C4-2B (cell line): ENCODE measurements at regions not wholly inside any gene's neighbourhood (a gene's known extent, or its start where the extent isn't known, plus 50 kb on each side); places are given as distances from the start of the nearest gene placed in this dataset.

Source experiments
- H3K27ac ChIP-seq: fragments of 450-650 bp; 2 replicates; pipeline ENCODE4 v1.5.1; 2017
- ZFX ChIP-seq: fragments of 450-650 bp; IDR thresholded peaks from 2 replicates; pipeline ENCODE4 v1.6.1; 2017
- TF ChIP-seq, protein P1 (sequence below): fragments of 450-650 bp; conservative IDR thresholded peaks from 2 replicates; pipeline ENCODE4 v1.5.1; 2017; ENCODE audit warnings: mild to moderate bottlenecking

GRCh38 chr5:6825678-6826244 is 112.5 kb downstream of the TENT4A start:
- TF ChIP-seq, protein P1, sequence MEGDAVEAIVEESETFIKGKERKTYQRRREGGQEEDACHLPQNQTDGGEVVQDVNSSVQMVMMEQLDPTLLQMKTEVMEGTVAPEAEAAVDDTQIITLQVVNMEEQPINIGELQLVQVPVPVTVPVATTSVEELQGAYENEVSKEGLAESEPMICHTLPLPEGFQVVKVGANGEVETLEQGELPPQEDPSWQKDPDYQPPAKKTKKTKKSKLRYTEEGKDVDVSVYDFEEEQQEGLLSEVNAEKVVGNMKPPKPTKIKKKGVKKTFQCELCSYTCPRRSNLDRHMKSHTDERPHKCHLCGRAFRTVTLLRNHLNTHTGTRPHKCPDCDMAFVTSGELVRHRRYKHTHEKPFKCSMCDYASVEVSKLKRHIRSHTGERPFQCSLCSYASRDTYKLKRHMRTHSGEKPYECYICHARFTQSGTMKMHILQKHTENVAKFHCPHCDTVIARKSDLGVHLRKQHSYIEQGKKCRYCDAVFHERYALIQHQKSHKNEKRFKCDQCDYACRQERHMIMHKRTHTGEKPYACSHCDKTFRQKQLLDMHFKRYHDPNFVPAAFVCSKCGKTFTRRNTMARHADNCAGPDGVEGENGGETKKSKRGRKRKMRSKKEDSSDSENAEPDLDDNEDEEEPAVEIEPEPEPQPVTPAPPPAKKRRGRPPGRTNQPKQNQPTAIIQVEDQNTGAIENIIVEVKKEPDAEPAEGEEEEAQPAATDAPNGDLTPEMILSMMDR, result no peak
- no peak for TF ChIP-seq ZFX
- no peak overlapping the region for H3K27ac ChIP-seq

DNA sequence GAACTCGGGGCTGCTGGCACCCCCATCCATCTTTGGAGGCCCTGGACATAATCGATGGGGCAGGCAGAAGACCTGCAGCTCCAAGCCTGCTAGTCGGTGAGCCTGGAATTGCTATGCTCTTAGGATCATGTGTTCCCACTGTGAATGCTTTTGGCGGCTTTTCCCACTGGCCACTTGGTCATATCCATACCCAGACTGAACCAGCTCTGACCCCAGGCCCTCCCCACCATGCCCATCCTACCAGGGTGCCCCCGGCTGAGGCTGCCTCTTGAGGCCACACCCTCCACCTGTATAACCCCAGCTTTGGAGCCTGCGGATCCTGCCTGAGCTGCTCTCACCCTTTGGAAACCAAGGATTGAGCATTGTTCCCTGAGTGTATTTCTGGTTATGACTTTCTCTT is 113.5 kb downstream of the TENT4A start:
- no peak overlapping the region for H3K27ac ChIP-seq
- TF ChIP-seq, protein P1, result no peak
- no peak for TF ChIP-seq ZFX

DNA sequence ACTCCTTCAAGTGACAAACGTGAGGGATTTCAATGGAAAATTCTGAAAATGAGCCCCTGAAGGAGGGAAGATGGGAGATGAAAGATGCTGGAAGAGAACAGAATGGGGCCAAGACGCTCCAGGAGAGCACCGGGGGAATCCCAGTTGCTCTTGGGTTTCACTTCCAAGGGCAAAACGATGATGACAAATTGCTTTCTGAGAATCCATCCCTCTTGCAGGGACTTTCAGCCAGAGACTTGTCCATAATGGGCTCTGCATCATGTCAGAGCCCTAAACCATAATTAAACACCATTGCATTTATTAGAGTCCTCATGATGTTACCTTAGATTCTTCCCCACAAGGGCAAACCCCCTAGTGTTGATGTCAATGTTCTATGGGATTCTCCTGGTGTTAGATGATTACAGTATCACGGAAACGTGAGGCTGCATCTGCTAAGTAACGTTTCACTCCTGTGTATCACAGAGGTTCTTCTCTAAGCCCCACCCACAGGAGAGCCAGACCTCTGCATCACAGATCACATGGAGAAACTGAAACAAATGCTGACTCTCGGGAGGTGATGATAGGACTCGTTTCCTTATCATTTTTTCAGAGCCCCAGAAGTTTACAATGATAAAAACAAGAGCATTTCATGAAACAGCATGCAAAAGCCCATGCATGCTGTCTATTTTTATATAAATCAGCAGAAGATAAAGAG is 114.4 kb downstream of the TENT4A start:
- no peak for TF ChIP-seq ZFX
- TF ChIP-seq, protein P1, result no peak
- no peak overlapping the region for H3K27ac ChIP-seq

- no peak overlapping the region for H3K27ac ChIP-seq
- TF ChIP-seq, protein P1, result no peak
- no peak for TF ChIP-seq ZFX
These were observed 116.0 kb downstream of the TENT4A start for GRCh38 chr5:6829150-6829784.

DNA sequence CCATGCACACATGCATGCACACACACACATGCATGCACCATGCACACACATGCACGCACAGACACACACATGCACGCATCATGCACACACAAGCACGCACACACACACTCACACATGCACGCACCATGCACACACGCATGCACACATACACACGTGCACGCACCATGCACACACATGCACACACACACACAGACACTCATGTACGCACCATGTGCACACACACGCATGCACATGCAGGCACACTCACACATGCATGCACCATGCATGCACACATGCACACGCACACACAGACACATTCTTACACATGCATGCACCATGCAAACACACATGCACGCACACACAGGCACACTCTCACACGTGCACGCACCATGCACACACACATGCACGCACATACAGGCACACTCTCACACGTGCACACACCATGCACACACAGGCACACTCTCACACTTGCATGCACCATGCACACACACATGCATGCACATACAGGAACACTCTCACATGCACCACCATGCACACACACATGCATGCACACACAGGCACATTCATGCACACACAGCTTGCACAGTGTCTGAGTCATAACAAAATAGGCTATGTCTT is 117.5 kb downstream of the TENT4A start:
- no peak overlapping the region for H3K27ac ChIP-seq
- no peak for TF ChIP-seq ZFX
- TF ChIP-seq, protein P1, result no peak

DNA sequence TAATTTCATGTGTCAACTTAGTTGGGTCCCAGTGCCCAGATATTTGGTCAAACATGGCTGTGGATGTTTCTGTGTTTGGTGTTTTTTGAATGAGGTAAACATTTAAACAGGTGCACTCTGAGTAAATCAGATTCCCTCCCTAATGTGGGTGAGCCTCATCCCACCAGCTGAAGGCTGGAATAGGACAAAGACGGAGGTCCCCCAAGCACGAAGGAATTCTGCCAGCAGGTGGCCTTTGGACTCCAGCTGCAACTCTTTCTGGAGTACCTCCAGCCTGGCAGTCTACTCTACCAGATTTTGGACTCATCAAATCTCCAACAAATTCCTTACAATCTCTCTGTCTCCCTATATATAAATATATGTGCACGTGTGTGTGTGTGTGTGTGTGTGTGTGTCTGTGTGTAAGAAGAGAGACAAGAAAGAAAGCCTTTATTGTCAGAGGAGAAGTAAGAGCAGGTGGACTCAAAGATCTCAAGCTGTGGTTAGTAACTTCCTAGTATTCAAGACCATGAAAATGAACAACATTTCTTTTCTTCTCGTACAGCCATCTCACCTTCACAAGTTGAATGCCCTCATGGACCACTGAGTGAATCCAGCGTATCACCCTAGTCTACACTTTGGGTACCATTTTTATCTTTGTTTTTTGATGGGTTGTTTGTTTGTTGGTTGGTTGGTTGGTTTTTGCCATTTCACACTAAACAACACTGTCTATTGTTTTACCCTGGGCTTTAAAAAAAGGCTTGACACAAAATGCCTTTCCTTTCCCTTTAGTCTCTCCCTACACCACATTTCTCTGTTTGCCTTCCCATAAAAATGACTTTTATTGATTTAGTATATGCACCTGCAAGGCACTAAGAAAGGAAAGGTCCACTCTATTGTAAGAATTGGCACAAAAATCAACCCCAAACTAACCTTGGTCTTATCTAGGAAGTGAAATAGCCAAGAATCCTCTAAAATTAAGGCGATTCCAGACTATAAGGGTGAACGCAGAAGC is 118.7 kb downstream of the TENT4A start:
- TF ChIP-seq, protein P1, result no peak
- no peak for TF ChIP-seq ZFX
- H3K27ac ChIP-seq, result no peak overlapping the region
